Endothelial cell (in vitro differentiated cells): ENCODE measurements at regions not wholly inside any gene's neighbourhood (a gene's known extent, or its start where the extent isn't known, plus 50 kb on each side); places are given as distances from the start of the nearest gene placed in this dataset.
"Not testable (repeated sequence)": the region's sequence is repeated elsewhere in the genome, so short reads cannot be mapped to it uniquely, and the experiment has no call there.

Experiments
- DNase-seq: peaks from one replicate; pipeline ENCODE4 v3.0.0; 2021; ENCODE audit warnings: low spot score
- H3K27ac Mint-ChIP-seq: one replicate; pipeline ENCODE4 v1.8.0; 2021; ENCODE audit warnings: mixed read lengths, inconsistent platforms; ENCODE audit not compliant: unreplicated experiment
- H3K27me3 Mint-ChIP-seq: one replicate; pipeline ENCODE4 v1.8.0; 2021; ENCODE audit warnings: mild to moderate bottlenecking, moderate library complexity, mixed read lengths, inconsistent platforms; ENCODE audit not compliant: unreplicated experiment
- H3K36me3 Mint-ChIP-seq: one replicate; pipeline ENCODE4 v1.8.0; 2021; ENCODE audit warnings: mild to moderate bottlenecking, low read depth, mixed read lengths, inconsistent platforms; ENCODE audit not compliant: unreplicated experiment
- H3K4me1 Mint-ChIP-seq: one replicate; pipeline ENCODE4 v1.8.0; 2021; ENCODE audit warnings: mild to moderate bottlenecking, mixed read lengths, inconsistent platforms; ENCODE audit not compliant: unreplicated experiment
- H3K4me3 Mint-ChIP-seq: one replicate; pipeline ENCODE4 v1.8.0; 2021; ENCODE audit warnings: mild to moderate bottlenecking, mixed read lengths, inconsistent platforms; ENCODE audit not compliant: unreplicated experiment
- H3K9me3 Mint-ChIP-seq: one replicate; pipeline ENCODE4 v1.8.0; 2021; ENCODE audit warnings: mixed read lengths, inconsistent platforms; ENCODE audit not compliant: unreplicated experiment
- CTCF ChIP-seq: fragments of 200-600 bp; sonication (generic); IDR thresholded peaks from one replicate; pipeline ENCODE4 v1.5.0; 2021; ENCODE audit warnings: antibody characterized with exemption; ENCODE audit not compliant: unreplicated experiment

GRCh38 chr14:83071888-83072501, 1538.3 kb upstream of the SEL1L start:
- H3K36me3 Mint-ChIP-seq = no peaks in the 10 kb centered on the region
- no peak overlapping the region for H3K4me3 Mint-ChIP-seq
- no peaks in the 10 kb centered on the region for H3K4me1 Mint-ChIP-seq
- peak; percentile 63 for TF ChIP-seq CTCF
- no peaks in the 10 kb centered on the region for H3K9me3 Mint-ChIP-seq
- peak; percentile 22 for DNase-seq
- H3K27me3 Mint-ChIP-seq = no peaks in the 10 kb centered on the region
- H3K27ac Mint-ChIP-seq = no peak overlapping the region

GRCh38 chr14:83085136-83085535, 1551.5 kb upstream of the SEL1L start:
- no peaks in the 10 kb centered on the region for H3K9me3 Mint-ChIP-seq
- DNase-seq = no peak
- no peak overlapping the region for H3K27ac Mint-ChIP-seq
- no peak overlapping the region for H3K4me3 Mint-ChIP-seq
- H3K27me3 Mint-ChIP-seq = peaks cover 2% of the 10 kb centered on the region
- H3K4me1 Mint-ChIP-seq = no peaks in the 10 kb centered on the region
- TF ChIP-seq CTCF = no peak
- H3K36me3 Mint-ChIP-seq = no peaks in the 10 kb centered on the region

DNA sequence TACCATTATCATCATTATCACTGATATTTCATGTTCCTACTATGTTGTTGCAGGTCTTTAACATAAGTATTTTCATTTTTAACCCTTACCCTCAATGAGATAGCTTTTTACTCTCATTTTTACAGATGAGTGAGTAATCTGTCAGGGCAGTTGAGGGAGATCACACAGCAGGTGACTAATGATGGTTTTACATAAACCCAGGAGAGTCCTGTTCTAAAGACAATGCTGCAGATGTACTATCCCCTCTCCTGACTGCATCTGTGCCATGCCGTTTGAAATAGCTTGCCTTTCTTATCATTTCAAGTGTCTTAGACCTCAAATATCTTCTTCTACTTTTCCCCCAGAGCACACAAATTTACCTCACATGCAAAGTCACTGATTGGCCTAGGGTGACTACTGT, 1552.1 kb upstream of the SEL1L start:
- Mint-ChIP-seq H3K4me3 (no peak overlapping the region), H3K36me3 (no peaks in the 10 kb centered on the region), H3K27me3 (peaks cover 2% of the 10 kb centered on the region), H3K27ac (no peak overlapping the region), H3K9me3 (no peaks in the 10 kb centered on the region), H3K4me1 (no peaks in the 10 kb centered on the region)
- TF ChIP-seq CTCF = no peak
- DNase-seq = no peak

DNA sequence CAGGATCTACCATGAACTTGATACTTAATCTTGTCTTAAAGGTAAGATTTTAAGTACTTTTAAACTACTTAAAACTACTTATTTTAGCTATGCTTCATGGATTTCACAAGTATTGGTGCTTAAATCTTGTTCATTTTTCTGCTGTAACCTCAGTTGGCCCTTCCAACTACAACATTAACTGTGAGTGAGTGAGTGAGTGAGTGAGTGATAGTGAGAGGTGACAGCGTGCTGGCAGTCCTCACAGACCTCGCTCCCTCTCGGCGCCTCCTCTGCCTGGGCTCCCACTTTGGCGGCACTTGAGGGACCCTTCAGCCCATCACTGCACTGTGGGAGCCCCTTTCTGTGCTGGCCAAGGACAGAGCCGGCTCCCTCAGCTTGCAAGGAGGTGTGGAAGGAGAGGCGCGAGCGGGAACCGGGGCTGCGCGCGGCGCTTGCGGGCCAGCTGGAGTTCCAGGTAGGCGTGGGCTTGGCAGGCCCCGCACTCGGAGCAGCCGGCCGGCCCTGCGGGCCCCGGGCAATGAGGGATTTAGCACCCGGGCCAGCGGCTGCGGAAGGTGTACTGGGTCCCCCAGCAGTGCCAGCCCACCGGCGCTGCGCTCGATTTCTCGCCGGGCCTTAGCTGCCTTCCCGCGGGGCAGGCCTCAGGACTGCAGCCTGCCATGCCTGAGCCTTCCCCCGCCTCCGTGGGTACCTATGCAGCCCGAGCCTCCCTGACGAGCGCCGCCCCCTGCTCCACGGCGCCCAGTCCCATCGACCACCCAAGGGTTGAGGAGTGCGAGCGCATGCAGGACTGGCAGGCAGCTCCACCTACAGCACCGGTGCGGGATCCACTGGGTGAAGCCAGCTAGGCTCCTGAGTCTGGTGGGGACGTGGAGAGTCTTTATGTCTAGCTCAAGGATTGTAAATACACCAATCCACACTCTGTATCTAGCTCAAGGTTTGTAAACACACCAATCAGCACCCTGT, 1558.6 kb upstream of the SEL1L start:
- not testable (repeated sequence) for H3K4me3 Mint-ChIP-seq, H3K9me3 Mint-ChIP-seq, DNase-seq, H3K4me1 Mint-ChIP-seq, H3K27ac Mint-ChIP-seq, H3K27me3 Mint-ChIP-seq, H3K36me3 Mint-ChIP-seq

GRCh38 chr14:83096092-83096491, 1562.4 kb upstream of the SEL1L start:
- Mint-ChIP-seq H3K27ac (no peak overlapping the region), H3K4me3 (no peak overlapping the region), H3K36me3 (no peaks in the 10 kb centered on the region), H3K9me3 (no peaks in the 10 kb centered on the region), H3K4me1 (no peaks in the 10 kb centered on the region), H3K27me3 (peaks cover 1% of the 10 kb centered on the region)
- TF ChIP-seq CTCF = no peak
- no peak for DNase-seq
